Adrenal gland (tissue), 5 donors: ENCODE measurements at regions not wholly inside any gene's neighbourhood (a gene's known extent, or its start where the extent isn't known, plus 50 kb on each side); places are given as distances from the start of the nearest gene placed in this dataset.

Source experiments
- POLR2A ChIP-seq, 2 donors: fragments of 450-650 bp; IDR thresholded peaks; one replicate each; pipeline ENCODE4 v1.6.1; 2017; ENCODE audit warnings: antibody characterized with exemption in 2 of 2, mild to moderate bottlenecking in 2 of 2, moderate library complexity in 1 of 2
- TF ChIP-seq, protein P1 (sequence below), 6 experiments: fragments of 450-650 bp in 4 of 6; fragments of 200-600 bp in 2 of 6; sonication (generic) in 1 of 6; IDR thresholded peaks; 1 replicate in 5 of 6; 2 replicates in 1 of 6; pipeline versions ENCODE4 v1.5.1 to v1.8.0; 2016 to 2021; ENCODE audit warnings: antibody characterized with exemption in 6 of 6, mild to moderate bottlenecking in 2 of 6, moderate library complexity in 1 of 6
- donor health status: DM: no; HTN: no; CAD: no.

DNA sequence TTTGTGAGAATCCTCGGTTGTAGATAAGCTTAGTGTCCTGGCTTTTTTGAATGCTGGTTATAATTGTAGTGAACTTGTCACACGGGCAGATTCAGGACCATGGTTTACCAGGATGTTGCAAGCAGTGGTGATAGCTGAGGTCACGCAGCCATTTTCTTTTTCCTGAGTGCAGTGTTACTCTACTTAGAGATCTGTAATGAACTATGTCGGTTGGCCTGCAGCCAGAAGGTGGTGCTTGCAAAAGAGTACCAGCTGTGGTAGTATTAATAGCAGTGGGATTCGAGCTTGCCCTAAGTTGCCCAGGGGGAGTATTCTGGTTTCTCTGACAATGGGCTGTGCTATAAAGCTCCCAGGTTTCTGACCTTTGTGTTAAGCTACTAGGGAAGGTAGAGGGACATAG, 368.9 kb downstream of the SLITRK2 start:
- TF ChIP-seq, protein P1, sequence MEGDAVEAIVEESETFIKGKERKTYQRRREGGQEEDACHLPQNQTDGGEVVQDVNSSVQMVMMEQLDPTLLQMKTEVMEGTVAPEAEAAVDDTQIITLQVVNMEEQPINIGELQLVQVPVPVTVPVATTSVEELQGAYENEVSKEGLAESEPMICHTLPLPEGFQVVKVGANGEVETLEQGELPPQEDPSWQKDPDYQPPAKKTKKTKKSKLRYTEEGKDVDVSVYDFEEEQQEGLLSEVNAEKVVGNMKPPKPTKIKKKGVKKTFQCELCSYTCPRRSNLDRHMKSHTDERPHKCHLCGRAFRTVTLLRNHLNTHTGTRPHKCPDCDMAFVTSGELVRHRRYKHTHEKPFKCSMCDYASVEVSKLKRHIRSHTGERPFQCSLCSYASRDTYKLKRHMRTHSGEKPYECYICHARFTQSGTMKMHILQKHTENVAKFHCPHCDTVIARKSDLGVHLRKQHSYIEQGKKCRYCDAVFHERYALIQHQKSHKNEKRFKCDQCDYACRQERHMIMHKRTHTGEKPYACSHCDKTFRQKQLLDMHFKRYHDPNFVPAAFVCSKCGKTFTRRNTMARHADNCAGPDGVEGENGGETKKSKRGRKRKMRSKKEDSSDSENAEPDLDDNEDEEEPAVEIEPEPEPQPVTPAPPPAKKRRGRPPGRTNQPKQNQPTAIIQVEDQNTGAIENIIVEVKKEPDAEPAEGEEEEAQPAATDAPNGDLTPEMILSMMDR (IDR thresholded peaks at IDR 0.05), result no peak
- no peak for TF ChIP-seq POLR2A (IDR thresholded peaks at IDR 0.05)
